ENCODE measurements at regions not wholly inside any gene's neighbourhood (a gene's known extent, or its start where the extent isn't known, plus 50 kb on each side); places are given as distances from the start of the nearest gene placed in this dataset.

DNA sequence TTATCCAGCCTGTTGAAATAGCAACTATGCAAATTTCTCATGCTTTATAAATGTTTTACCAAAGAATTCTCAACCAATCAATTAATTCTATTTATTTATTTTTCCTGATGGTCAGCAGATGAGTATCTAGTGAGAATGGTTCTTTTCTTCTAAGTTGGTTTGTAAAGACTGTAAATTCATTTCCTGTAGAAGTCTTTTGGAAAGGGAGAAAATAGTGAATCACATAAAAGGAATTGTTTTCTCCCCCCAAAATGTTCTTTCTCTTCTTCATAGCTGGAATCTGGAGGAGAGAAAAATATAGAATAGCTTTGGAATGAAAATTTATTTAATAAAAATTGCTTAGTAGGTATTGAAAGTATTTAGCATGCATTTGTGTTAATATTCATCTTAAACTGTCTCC, 836.1 kb upstream of the ZEB2 start:
- no peak for DNase-seq
- no peak for ATAC-seq
- no peak overlapping the region for H3K4me3 ChIP-seq
- no peaks in the 10 kb centered on the region for H3K27me3 ChIP-seq
- no peaks in the 10 kb centered on the region for H3K36me3 ChIP-seq
- no peak for TF ChIP-seq CTCF (IDR thresholded peaks at IDR 0.05)
- H3K9me3 ChIP-seq: no peaks in the 10 kb centered on the region
- H3K27ac ChIP-seq: no peak overlapping the region
- no peaks in the 10 kb centered on the region for H3K4me1 ChIP-seq
- intact Hi-C loops (cut with DNase I): no loop called here

DNA sequence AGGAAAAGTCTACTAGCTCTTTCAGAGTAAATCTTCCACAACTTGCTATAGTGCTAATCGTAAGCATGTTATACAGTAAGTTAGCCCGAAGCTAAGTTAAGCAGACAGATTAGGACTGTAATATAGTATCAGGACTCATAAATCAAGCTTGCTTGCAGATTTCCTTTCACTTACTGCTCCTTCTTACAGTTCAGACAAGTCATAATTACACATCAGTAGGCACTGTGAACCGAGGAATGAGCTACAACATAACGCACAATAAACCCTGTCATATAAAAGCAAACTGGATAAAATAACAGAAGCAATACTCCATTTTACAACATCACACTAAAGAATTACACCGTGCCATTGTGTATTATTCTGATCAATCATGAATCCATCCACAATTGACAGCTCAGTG, 832.6 kb upstream of the ZEB2 start:
- Histone ChIP-seq H3K27me3 (no peaks in the 10 kb centered on the region), H3K9me3 (no peaks in the 10 kb centered on the region), H3K36me3 (no peaks in the 10 kb centered on the region), H3K27ac (no peak overlapping the region), H3K4me3 (no peak overlapping the region), H3K4me1 (no peaks in the 10 kb centered on the region)
- intact Hi-C loops (cut with DNase I): no loop called here
- no peak for ATAC-seq
- TF ChIP-seq CTCF (IDR thresholded peaks at IDR 0.05): no peak
- no peak for DNase-seq

GRCh38 chr2:145351864-145352425, 832.0 kb upstream of the ZEB2 start:
- no peak for TF ChIP-seq CTCF (IDR thresholded peaks at IDR 0.05)
- H3K36me3 ChIP-seq: no peaks in the 10 kb centered on the region
- H3K4me3 ChIP-seq: no peak overlapping the region
- no peaks in the 10 kb centered on the region for H3K4me1 ChIP-seq
- no peaks in the 10 kb centered on the region for H3K27me3 ChIP-seq
- intact Hi-C loops (cut with DNase I): no loop called here
- no peaks in the 10 kb centered on the region for H3K9me3 ChIP-seq
- no peak overlapping the region for H3K27ac ChIP-seq
- DNase-seq: no peak
- ATAC-seq: no peak

DNA sequence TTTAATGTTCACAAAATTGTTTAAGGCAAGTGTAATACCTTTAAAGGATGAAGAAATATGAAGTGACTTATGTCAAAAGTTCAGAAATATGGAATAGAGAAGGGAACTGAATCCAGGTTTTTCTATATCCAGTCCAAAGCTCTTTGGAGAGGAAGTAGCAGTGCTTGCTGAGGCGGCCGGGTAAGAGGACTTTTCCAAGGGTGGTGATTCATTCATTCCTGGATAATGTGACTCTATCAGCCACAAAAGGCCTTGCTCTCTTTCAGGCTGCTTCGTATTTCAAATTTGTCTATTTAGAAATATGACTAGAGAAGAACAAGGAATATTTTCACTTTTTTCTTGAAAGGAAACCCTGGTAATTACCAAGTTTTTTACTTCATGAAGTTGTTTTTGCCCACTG, 830.1 kb upstream of the ZEB2 start:
- intact Hi-C loops (cut with DNase I): no loop called here
- Histone ChIP-seq H3K4me3 (no peak overlapping the region), H3K27ac (no peak overlapping the region), H3K9me3 (no peaks in the 10 kb centered on the region), H3K36me3 (no peaks in the 10 kb centered on the region), H3K4me1 (no peaks in the 10 kb centered on the region), H3K27me3 (no peaks in the 10 kb centered on the region)
- ATAC-seq (no peak), DNase-seq (no peak)
- TF ChIP-seq CTCF (IDR thresholded peaks at IDR 0.05): no peak

DNA sequence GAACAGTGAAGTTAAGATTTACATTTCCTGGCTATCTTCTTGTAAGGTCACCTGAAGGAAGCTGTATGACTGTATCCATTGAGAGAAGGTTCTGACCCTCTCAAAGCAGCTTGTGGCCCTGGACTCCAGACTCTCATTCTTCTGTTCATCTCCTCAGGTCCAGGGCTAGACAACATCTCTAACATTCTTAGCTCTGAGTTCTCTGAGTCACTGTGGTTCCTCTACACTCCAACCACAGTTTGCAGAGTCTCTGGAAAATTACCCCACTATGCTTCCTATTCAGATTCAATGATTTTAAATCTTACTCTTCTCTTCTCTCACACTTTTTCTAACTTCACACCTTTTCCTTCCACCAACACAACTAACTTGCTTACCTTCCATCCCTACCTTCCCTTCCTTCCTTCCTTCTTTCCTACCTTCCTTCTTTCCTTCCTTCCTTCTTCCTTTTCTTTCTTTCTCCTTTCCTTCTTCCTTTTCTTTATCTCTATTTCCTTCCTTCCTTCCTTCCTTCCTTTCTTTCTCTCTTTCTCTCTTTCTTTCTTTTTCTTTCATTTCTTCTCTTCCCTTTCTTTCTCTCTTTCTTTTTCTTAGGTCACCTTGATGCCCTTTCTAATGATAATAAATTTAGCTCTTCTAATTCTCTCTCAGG, 824.3 kb upstream of the ZEB2 start:
- ATAC-seq (no peak), DNase-seq (no peak)
- Histone ChIP-seq H3K4me1 (no peaks in the 10 kb centered on the region), H3K27me3 (no peaks in the 10 kb centered on the region), H3K36me3 (no peaks in the 10 kb centered on the region), H3K9me3 (no peaks in the 10 kb centered on the region), H3K4me3 (no peak overlapping the region), H3K27ac (no peak overlapping the region)
- intact Hi-C loops (cut with DNase I): no loop called here
- TF ChIP-seq CTCF (IDR thresholded peaks at IDR 0.05): no peak

GRCh38 chr2:145343287-145343686, 823.4 kb upstream of the ZEB2 start:
- no peak for ATAC-seq
- intact Hi-C loops (cut with DNase I): no loop called here
- no peaks in the 10 kb centered on the region for H3K36me3 ChIP-seq

More at GRCh38 chr2:145343287-145343686, 823.4 kb upstream of the ZEB2 start:
- Histone ChIP-seq H3K9me3 (no peaks in the 10 kb centered on the region), H3K4me1 (no peaks in the 10 kb centered on the region), H3K27ac (no peak overlapping the region), H3K4me3 (no peak overlapping the region), H3K27me3 (no peaks in the 10 kb centered on the region)
- no peak for DNase-seq
- TF ChIP-seq CTCF (IDR thresholded peaks at IDR 0.05): no peak
